DND-41 (cell line): ENCODE measurements at regions not wholly inside any gene's neighbourhood (a gene's known extent, or its start where the extent isn't known, plus 50 kb on each side); places are given as distances from the start of the nearest gene placed in this dataset.

Experiments used
- ATAC-seq: fragments of 200-7000 bp; cut with Tn5 transposase; 3 replicates; pipeline ENCODE4 v1.9.1; 2021; ENCODE audit warnings: low read depth; ENCODE audit not compliant: insufficient read depth
- DNase-seq: peaks from one replicate; pipeline ENCODE4 v3.0.0-alpha.2; 2020
- H2AFZ ChIP-seq: 2 replicates; pipeline ENCODE4 v1.6.0; 2012; ENCODE audit warnings: low read depth, low read length
- H3K27ac ChIP-seq: 2 replicates; pipeline ENCODE4 v1.5.1; 2012; ENCODE audit warnings: low read length, inconsistent platforms
- H3K27me3 ChIP-seq: fragments of 200-600 bp; sonication (generic); 2 replicates; pipeline ENCODE4 v1.6.0; 2012; ENCODE audit warnings: low read length, mild to moderate bottlenecking, inconsistent platforms; ENCODE audit not compliant: insufficient read depth, poor library complexity
- H3K36me3 ChIP-seq: 2 replicates; pipeline ENCODE4 v1.5.1; 2012; ENCODE audit warnings: low read length, inconsistent platforms; ENCODE audit not compliant: insufficient read depth
- H3K4me1 ChIP-seq: 2 replicates; pipeline ENCODE4 v1.5.1; 2012; ENCODE audit warnings: mild to moderate bottlenecking, low read length; ENCODE audit not compliant: insufficient read depth
- H3K4me2 ChIP-seq: 2 replicates; pipeline ENCODE4 v1.6.0; 2012; ENCODE audit warnings: mild to moderate bottlenecking, moderate library complexity, low read length, inconsistent platforms; ENCODE audit not compliant: insufficient read depth
- H3K4me3 ChIP-seq, 2 experiments: fragments of 200-600 bp in 1 of 2; shearing (Covaris generic) in 1 of 2; 2 replicates each; pipeline ENCODE4 v1.5.1; 2012 to 2016; ENCODE audit warnings: inconsistent platforms in 2 of 2, low read length in 2 of 2, mild to moderate bottlenecking in 2 of 2, low read depth in 1 of 2, moderate library complexity in 1 of 2
- H3K79me2 ChIP-seq: 2 replicates; pipeline ENCODE4 v1.6.0; 2012; ENCODE audit warnings: low read length, inconsistent platforms; ENCODE audit not compliant: insufficient read depth
- H3K9ac ChIP-seq: 2 replicates; pipeline ENCODE4 v1.6.0; 2012; ENCODE audit warnings: low read depth, mild to moderate bottlenecking, inconsistent platforms, low read length, moderate library complexity
- H3K9me3 ChIP-seq: 2 replicates; pipeline ENCODE4 v1.5.1; 2012; ENCODE audit warnings: low read length, moderate library complexity, mild to moderate bottlenecking, inconsistent platforms; ENCODE audit not compliant: insufficient read depth, severe bottlenecking
- H4K20me1 ChIP-seq: 2 replicates; pipeline ENCODE4 v1.6.0; 2012; ENCODE audit warnings: low read length; ENCODE audit not compliant: insufficient read depth
- CTCF ChIP-seq: IDR thresholded peaks from 2 replicates; pipeline ENCODE4 v1.5.1; 2012; ENCODE audit warnings: borderline replicate concordance, low read length, moderate library complexity, mild to moderate bottlenecking; ENCODE audit not compliant: poor library complexity, severe bottlenecking; ENCODE audit errors: extremely low read depth
- EZH2 ChIP-seq: IDR thresholded peaks from 3 replicates; pipeline ENCODE4 v1.6.1; 2012; ENCODE audit warnings: borderline replicate concordance, low read depth, mild to moderate bottlenecking, moderate library complexity, low read length, inconsistent platforms; ENCODE audit not compliant: severe bottlenecking

DNA sequence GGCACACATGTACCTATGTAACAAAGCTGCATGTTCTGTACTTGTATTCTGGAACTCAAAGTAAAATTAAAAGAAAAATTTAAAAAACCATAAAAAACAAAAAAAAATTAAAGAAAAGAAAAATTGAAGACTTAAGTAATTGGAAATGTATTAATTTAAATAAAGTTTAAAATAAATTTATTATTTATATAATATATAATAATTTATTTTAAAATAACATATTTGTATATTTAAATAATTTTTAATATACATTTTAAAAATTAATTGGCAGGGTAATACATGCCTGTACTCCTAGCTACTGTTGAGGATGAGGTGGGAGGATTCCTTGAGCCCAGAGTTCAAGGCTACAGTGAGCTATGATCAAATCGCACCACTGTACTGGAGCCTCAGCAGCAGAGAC is 1830.6 kb upstream of the CELF4 start:
- H3K4me2 ChIP-seq: no peak overlapping the region
- no peak overlapping the region for H3K9ac ChIP-seq
- H3K4me1 ChIP-seq: no peaks in the 10 kb centered on the region
- ATAC-seq (no peak), DNase-seq (no peak)
- no peak overlapping the region for H2AFZ ChIP-seq
- TF ChIP-seq CTCF (no peak), EZH2 (no peak)
- H3K36me3 ChIP-seq: no peaks in the 10 kb centered on the region
- no peaks in the 10 kb centered on the region for H3K9me3 ChIP-seq
- no peak overlapping the region for H3K27ac ChIP-seq
- no peaks in the 10 kb centered on the region for H3K79me2 ChIP-seq
- H3K4me3 ChIP-seq: no peak overlapping the region
- H3K27me3 ChIP-seq: no peaks in the 10 kb centered on the region
- no peaks in the 10 kb centered on the region for H4K20me1 ChIP-seq

DNA sequence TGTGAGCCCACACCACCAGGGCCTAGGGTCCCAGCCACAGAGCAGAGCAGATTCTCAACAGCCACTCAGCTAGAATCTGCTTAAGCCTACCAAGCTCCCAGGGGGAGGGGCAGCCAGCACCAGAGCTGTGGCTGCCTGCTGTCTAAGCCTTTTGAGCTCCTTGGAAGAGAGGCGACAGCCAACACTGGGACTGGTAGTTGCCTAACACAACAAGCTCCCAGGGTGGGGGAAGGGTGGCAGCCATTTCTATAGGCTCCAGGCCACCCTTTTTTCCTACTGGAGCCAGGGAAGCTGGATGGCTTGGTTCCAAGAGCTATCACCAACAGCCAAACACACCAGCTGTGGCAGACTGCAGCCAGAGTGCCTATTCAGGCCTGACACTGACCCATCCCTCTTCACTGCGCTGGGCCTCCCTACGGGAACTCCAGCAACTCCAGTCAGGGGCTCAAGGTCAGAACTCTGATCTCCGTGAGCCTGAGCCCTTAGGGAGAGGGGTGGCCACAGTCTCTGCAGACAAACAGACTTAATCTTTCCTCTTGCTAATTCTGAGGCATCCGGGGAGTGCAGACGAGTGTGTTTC is 1824.3 kb upstream of the CELF4 start:
- H3K36me3 ChIP-seq: no peaks in the 10 kb centered on the region
- no peak overlapping the region for H3K9ac ChIP-seq
- H3K4me2 ChIP-seq: no peak overlapping the region
- H2AFZ ChIP-seq: no peak overlapping the region
- H3K79me2 ChIP-seq: no peaks in the 10 kb centered on the region
- no peak overlapping the region for H3K27ac ChIP-seq
- no peaks in the 10 kb centered on the region for H3K4me1 ChIP-seq
- no peaks in the 10 kb centered on the region for H3K27me3 ChIP-seq
- no peak overlapping the region for H3K4me3 ChIP-seq
- ATAC-seq (no peak), DNase-seq (no peak)
- H3K9me3 ChIP-seq: no peaks in the 10 kb centered on the region
- no peaks in the 10 kb centered on the region for H4K20me1 ChIP-seq
- TF ChIP-seq EZH2: no peak
- no peak for TF ChIP-seq CTCF

GRCh38 chr18:39380866-39381265 is 1815.3 kb upstream of the CELF4 start:
- TF ChIP-seq EZH2 (no peak), CTCF (no peak)
- no peak for ATAC-seq

DNA sequence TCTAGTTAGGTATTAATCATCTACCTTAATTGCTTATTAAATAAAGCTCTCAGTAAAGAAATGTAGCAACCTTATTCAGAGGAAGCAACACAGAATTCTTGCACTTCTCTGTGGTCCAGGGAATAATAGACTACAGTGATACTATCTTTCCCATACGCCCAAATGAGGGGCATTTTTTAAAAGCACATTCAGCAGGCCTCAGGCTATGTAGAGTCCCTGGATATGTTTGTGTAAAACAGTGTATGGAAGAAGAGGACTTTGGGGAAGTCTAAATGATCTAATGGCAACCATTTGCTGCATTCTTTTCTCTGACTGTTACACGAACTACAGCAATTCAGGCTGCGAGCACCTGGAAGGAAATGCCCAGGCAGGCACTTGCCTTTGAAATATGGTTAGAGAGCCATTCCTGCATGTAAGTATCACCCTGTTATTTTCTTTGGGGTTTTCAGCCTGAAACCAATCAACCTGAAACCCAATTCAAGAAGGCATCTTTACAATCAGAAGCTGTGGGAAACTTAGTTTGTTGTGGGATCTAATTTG is 1814.7 kb upstream of the CELF4 start:
- Histone ChIP-seq H3K4me3 (no peak overlapping the region), H3K27me3 (no peaks in the 10 kb centered on the region), H3K9ac (no peak overlapping the region), H3K36me3 (no peaks in the 10 kb centered on the region), H3K27ac (no peak overlapping the region), H3K4me1 (no peaks in the 10 kb centered on the region), H3K79me2 (no peaks in the 10 kb centered on the region), H3K9me3 (no peaks in the 10 kb centered on the region), H4K20me1 (no peaks in the 10 kb centered on the region), H2AFZ (no peak overlapping the region), H3K4me2 (no peak overlapping the region)
- DNase-seq (no peak), ATAC-seq (no peak)
- no peak for TF ChIP-seq EZH2
- TF ChIP-seq CTCF: no peak

More at GRCh38 chr18:39380866-39381265, 1815.3 kb upstream of the CELF4 start:
- DNase-seq: no peak
- Histone ChIP-seq H3K79me2 (no peaks in the 10 kb centered on the region), H3K36me3 (no peaks in the 10 kb centered on the region), H3K9me3 (no peaks in the 10 kb centered on the region), H3K27me3 (no peaks in the 10 kb centered on the region), H3K9ac (no peak overlapping the region), H2AFZ (no peak overlapping the region), H3K27ac (no peak overlapping the region), H4K20me1 (no peaks in the 10 kb centered on the region), H3K4me3 (no peak overlapping the region), H3K4me1 (no peaks in the 10 kb centered on the region), H3K4me2 (no peak overlapping the region)
